NB4 (cell line): ENCODE measurements at regions not wholly inside any gene's neighbourhood (a gene's known extent, or its start where the extent isn't known, plus 50 kb on each side); places are given as distances from the start of the nearest gene placed in this dataset.

Experiments used
- MYC ChIP-seq: IDR thresholded peaks from 2 replicates; pipeline ENCODE4 v1.6.1; 2011; ENCODE audit warnings: low read depth, low read length
- POLR2A ChIP-seq: IDR thresholded peaks from 2 replicates; pipeline ENCODE4 v1.6.1; 2011; ENCODE audit warnings: mild to moderate bottlenecking; ENCODE audit not compliant: insufficient read length; ENCODE audit errors: extremely low read depth
- TF ChIP-seq, protein P1 (sequence below): IDR thresholded peaks from one replicate; pipeline ENCODE4 v1.5.1; 2012; ENCODE audit warnings: low read depth, low read length
- TF ChIP-seq, protein P2 (sequence below): IDR thresholded peaks from 2 replicates; pipeline ENCODE4 v1.6.1; 2011; ENCODE audit warnings: low read depth, low read length

DNA sequence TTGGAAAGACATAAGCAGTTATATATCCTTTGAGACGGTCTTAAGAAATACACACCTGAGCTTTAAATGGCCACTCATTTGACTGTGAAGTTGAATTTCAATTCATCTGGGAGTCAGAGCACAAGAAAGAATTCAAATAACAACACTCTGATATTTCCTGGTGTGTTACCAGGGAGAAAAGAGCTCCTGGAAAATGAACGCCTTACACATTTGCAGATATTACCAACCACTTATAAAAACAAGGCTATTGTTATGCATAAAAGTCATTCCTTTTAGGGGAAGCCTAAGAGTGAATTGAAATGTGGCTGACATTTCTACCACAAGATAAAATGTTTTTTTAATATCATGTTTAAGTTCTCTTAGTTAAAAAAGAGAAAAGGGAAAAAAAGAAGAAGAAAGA, 229.2 kb upstream of the PLEKHG7 start:
- TF ChIP-seq, protein P1, sequence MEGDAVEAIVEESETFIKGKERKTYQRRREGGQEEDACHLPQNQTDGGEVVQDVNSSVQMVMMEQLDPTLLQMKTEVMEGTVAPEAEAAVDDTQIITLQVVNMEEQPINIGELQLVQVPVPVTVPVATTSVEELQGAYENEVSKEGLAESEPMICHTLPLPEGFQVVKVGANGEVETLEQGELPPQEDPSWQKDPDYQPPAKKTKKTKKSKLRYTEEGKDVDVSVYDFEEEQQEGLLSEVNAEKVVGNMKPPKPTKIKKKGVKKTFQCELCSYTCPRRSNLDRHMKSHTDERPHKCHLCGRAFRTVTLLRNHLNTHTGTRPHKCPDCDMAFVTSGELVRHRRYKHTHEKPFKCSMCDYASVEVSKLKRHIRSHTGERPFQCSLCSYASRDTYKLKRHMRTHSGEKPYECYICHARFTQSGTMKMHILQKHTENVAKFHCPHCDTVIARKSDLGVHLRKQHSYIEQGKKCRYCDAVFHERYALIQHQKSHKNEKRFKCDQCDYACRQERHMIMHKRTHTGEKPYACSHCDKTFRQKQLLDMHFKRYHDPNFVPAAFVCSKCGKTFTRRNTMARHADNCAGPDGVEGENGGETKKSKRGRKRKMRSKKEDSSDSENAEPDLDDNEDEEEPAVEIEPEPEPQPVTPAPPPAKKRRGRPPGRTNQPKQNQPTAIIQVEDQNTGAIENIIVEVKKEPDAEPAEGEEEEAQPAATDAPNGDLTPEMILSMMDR: no peak
- TF ChIP-seq, protein P2, sequence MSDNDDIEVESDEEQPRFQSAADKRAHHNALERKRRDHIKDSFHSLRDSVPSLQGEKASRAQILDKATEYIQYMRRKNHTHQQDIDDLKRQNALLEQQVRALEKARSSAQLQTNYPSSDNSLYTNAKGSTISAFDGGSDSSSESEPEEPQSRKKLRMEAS: no peak
- no peak for TF ChIP-seq POLR2A
- TF ChIP-seq MYC: no peak
